ENCODE measurements at regions not wholly inside any gene's neighbourhood (a gene's known extent, or its start where the extent isn't known, plus 50 kb on each side); places are given as distances from the start of the nearest gene placed in this dataset.

- no peak for DNase-seq (ENCODE audit: low read depth, low spot score)
- Histone ChIP-seq H3K4me1 (ENCODE audit: control insufficient read depth, insufficient read depth, low read length) (no peaks in the 10 kb centered on the region; the same call in 1 of the 2 replicates), H3K36me3 (ENCODE audit: control insufficient read depth, insufficient read depth, low read length) (no peaks in the 10 kb centered on the region), H3K27ac (ENCODE audit: low read length) (no peak overlapping the region), H3K9me3 (ENCODE audit: control insufficient read depth, insufficient read depth, low read length) (no peaks in the 10 kb centered on the region), H3K4me3 (ENCODE audit: low read length) (no peak overlapping the region), H3K27me3 (ENCODE audit: control insufficient read depth, insufficient read depth, low read length) (no peaks in the 10 kb centered on the region)
- no CpG with 5 or more reads among the region's 9 CpGs for WGBS (ENCODE audit: insufficient coverage, insufficient read length)
Observed at GRCh38 chr15:61798631-61799030, 261.6 kb downstream of the VPS13C start.

- H3K4me3 ChIP-seq (ENCODE audit: low read length), result no peak overlapping the region
- no peaks in the 10 kb centered on the region for H3K9me3 ChIP-seq (ENCODE audit: control insufficient read depth, insufficient read depth, low read length)
- DNase-seq (ENCODE audit: low read depth, low spot score), result no peak
- H3K27me3 ChIP-seq (ENCODE audit: control insufficient read depth, insufficient read depth, low read length), result no peaks in the 10 kb centered on the region
- no peak overlapping the region for H3K27ac ChIP-seq (ENCODE audit: low read length)
- WGBS (ENCODE audit: insufficient coverage, insufficient read length), result no CpG with 5 or more reads among the region's 3 CpGs
- H3K36me3 ChIP-seq (ENCODE audit: control insufficient read depth, insufficient read depth, low read length), result no peaks in the 10 kb centered on the region
- H3K4me1 ChIP-seq (ENCODE audit: control insufficient read depth, insufficient read depth, low read length), result no peaks in the 10 kb centered on the region; the same call in 1 of the 2 replicates
Observed at GRCh38 chr15:61796056-61796455, 264.2 kb downstream of the VPS13C start.

- WGBS (ENCODE audit: insufficient coverage, insufficient read length), result no CpG with 5 or more reads among the region's 1 CpG
- H3K27ac ChIP-seq (ENCODE audit: low read length), result no peak overlapping the region
- no peaks in the 10 kb centered on the region; the same call in 1 of the 2 replicates for H3K4me1 ChIP-seq (ENCODE audit: control insufficient read depth, insufficient read depth, low read length)
- DNase-seq (ENCODE audit: low read depth, low spot score), result no peak
- H3K36me3 ChIP-seq (ENCODE audit: control insufficient read depth, insufficient read depth, low read length), result no peaks in the 10 kb centered on the region
- H3K9me3 ChIP-seq (ENCODE audit: control insufficient read depth, insufficient read depth, low read length), result no peaks in the 10 kb centered on the region
- H3K27me3 ChIP-seq (ENCODE audit: control insufficient read depth, insufficient read depth, low read length), result no peaks in the 10 kb centered on the region
- no peak overlapping the region for H3K4me3 ChIP-seq (ENCODE audit: low read length)
Observed at GRCh38 chr15:61794881-61795280, 265.4 kb downstream of the VPS13C start.

- Histone ChIP-seq H3K27me3 (ENCODE audit: control insufficient read depth, insufficient read depth, low read length) (no peaks in the 10 kb centered on the region), H3K4me3 (ENCODE audit: low read length) (no peak overlapping the region), H3K27ac (ENCODE audit: low read length) (no peak overlapping the region), H3K4me1 (ENCODE audit: control insufficient read depth, insufficient read depth, low read length) (no peaks in the 10 kb centered on the region; the same call in 1 of the 2 replicates), H3K36me3 (ENCODE audit: control insufficient read depth, insufficient read depth, low read length) (no peaks in the 10 kb centered on the region), H3K9me3 (ENCODE audit: control insufficient read depth, insufficient read depth, low read length) (no peaks in the 10 kb centered on the region)
- no CpG with 5 or more reads among the region's 1 CpG for WGBS (ENCODE audit: insufficient coverage, insufficient read length)
- no peak for DNase-seq (ENCODE audit: low read depth, low spot score)
Observed at GRCh38 chr15:61794276-61794675, 266.0 kb downstream of the VPS13C start.

GRCh38 chr15:61784734-61785133 is 275.5 kb downstream of the VPS13C start:
- DNase-seq (ENCODE audit: low read depth, low spot score), result no peak
- no CpG with 5 or more reads among the region's 4 CpGs for WGBS (ENCODE audit: insufficient coverage, insufficient read length)

GRCh38 chr15:61780278-61780980 is 279.8 kb downstream of the VPS13C start:
- H3K27ac ChIP-seq (ENCODE audit: low read length), result no peak overlapping the region

More at GRCh38 chr15:61784734-61785133, 275.5 kb downstream of the VPS13C start:
- Histone ChIP-seq H3K9me3 (ENCODE audit: control insufficient read depth, insufficient read depth, low read length) (no peaks in the 10 kb centered on the region), H3K4me3 (ENCODE audit: low read length) (no peak overlapping the region), H3K4me1 (ENCODE audit: control insufficient read depth, insufficient read depth, low read length) (no peaks in the 10 kb centered on the region), H3K27ac (ENCODE audit: low read length) (no peak overlapping the region), H3K27me3 (ENCODE audit: control insufficient read depth, insufficient read depth, low read length) (no peaks in the 10 kb centered on the region), H3K36me3 (ENCODE audit: control insufficient read depth, insufficient read depth, low read length) (no peaks in the 10 kb centered on the region)

GRCh38 chr15:61777689-61778088 is 282.6 kb downstream of the VPS13C start:
- Histone ChIP-seq H3K36me3 (ENCODE audit: control insufficient read depth, insufficient read depth, low read length) (no peaks in the 10 kb centered on the region), H3K27me3 (ENCODE audit: control insufficient read depth, insufficient read depth, low read length) (no peaks in the 10 kb centered on the region; the same call in 1 of the 2 replicates), H3K4me1 (ENCODE audit: control insufficient read depth, insufficient read depth, low read length) (no peaks in the 10 kb centered on the region), H3K4me3 (ENCODE audit: low read length) (no peak overlapping the region), H3K9me3 (ENCODE audit: control insufficient read depth, insufficient read depth, low read length) (no peaks in the 10 kb centered on the region), H3K27ac (ENCODE audit: low read length) (no peak overlapping the region)
- no CpG with 5 or more reads among the region's 4 CpGs for WGBS (ENCODE audit: insufficient coverage, insufficient read length)
- no peak for DNase-seq (ENCODE audit: low read depth, low spot score)

More at GRCh38 chr15:61780278-61780980, 279.8 kb downstream of the VPS13C start:
- no peak for DNase-seq (ENCODE audit: low read depth, low spot score)
- no peak overlapping the region for H3K4me3 ChIP-seq (ENCODE audit: low read length)
- no peaks in the 10 kb centered on the region for H3K9me3 ChIP-seq (ENCODE audit: control insufficient read depth, insufficient read depth, low read length)
- no CpG with 5 or more reads among the region's 8 CpGs for WGBS (ENCODE audit: insufficient coverage, insufficient read length)
- no peaks in the 10 kb centered on the region; the same call in 1 of the 2 replicates for H3K27me3 ChIP-seq (ENCODE audit: control insufficient read depth, insufficient read depth, low read length)
- no peaks in the 10 kb centered on the region for H3K4me1 ChIP-seq (ENCODE audit: control insufficient read depth, insufficient read depth, low read length)
- no peaks in the 10 kb centered on the region for H3K36me3 ChIP-seq (ENCODE audit: control insufficient read depth, insufficient read depth, low read length)

- Histone ChIP-seq H3K4me3 (ENCODE audit: low read length) (no peak overlapping the region), H3K36me3 (ENCODE audit: control insufficient read depth, insufficient read depth, low read length) (no peaks in the 10 kb centered on the region), H3K27me3 (ENCODE audit: control insufficient read depth, insufficient read depth, low read length) (no peaks in the 10 kb centered on the region), H3K9me3 (ENCODE audit: control insufficient read depth, insufficient read depth, low read length) (no peaks in the 10 kb centered on the region), H3K4me1 (ENCODE audit: control insufficient read depth, insufficient read depth, low read length) (no peaks in the 10 kb centered on the region), H3K27ac (ENCODE audit: low read length) (no peak overlapping the region)
- no peak for DNase-seq (ENCODE audit: low read depth, low spot score)
- no CpG with 5 or more reads among the region's 2 CpGs for WGBS (ENCODE audit: insufficient coverage, insufficient read length)
Observed at GRCh38 chr15:61769557-61769956, 290.7 kb downstream of the VPS13C start.

- WGBS (ENCODE audit: insufficient coverage, insufficient read length), result no CpG with 5 or more reads among the region's 2 CpGs
- H3K27me3 ChIP-seq (ENCODE audit: control insufficient read depth, insufficient read depth, low read length), result no peaks in the 10 kb centered on the region
- DNase-seq (ENCODE audit: low read depth, low spot score), result no peak
- no peaks in the 10 kb centered on the region for H3K36me3 ChIP-seq (ENCODE audit: control insufficient read depth, insufficient read depth, low read length)
- H3K4me1 ChIP-seq (ENCODE audit: control insufficient read depth, insufficient read depth, low read length), result no peaks in the 10 kb centered on the region
- no peak overlapping the region for H3K4me3 ChIP-seq (ENCODE audit: low read length)
- no peaks in the 10 kb centered on the region for H3K9me3 ChIP-seq (ENCODE audit: control insufficient read depth, insufficient read depth, low read length)
- no peak overlapping the region for H3K27ac ChIP-seq (ENCODE audit: low read length)
Observed at GRCh38 chr15:61768131-61768530, 292.1 kb downstream of the VPS13C start.

GRCh38 chr15:61764981-61765380 is 295.3 kb downstream of the VPS13C start:
- no peak for DNase-seq (ENCODE audit: low read depth, low spot score)
- no peaks in the 10 kb centered on the region for H3K36me3 ChIP-seq (ENCODE audit: control insufficient read depth, insufficient read depth, low read length)
- H3K27me3 ChIP-seq (ENCODE audit: control insufficient read depth, insufficient read depth, low read length), result no peaks in the 10 kb centered on the region
- WGBS (ENCODE audit: insufficient coverage, insufficient read length), result no CpG with 5 or more reads among the region's 6 CpGs
- H3K27ac ChIP-seq (ENCODE audit: low read length), result no peak overlapping the region
- H3K4me1 ChIP-seq (ENCODE audit: control insufficient read depth, insufficient read depth, low read length), result no peaks in the 10 kb centered on the region
- H3K9me3 ChIP-seq (ENCODE audit: control insufficient read depth, insufficient read depth, low read length), result no peaks in the 10 kb centered on the region
- no peak overlapping the region for H3K4me3 ChIP-seq (ENCODE audit: low read length)

GRCh38 chr15:61764141-61764540 is 296.1 kb downstream of the VPS13C start:
- no peak overlapping the region for H3K27ac ChIP-seq (ENCODE audit: low read length)
- no peak for DNase-seq (ENCODE audit: low read depth, low spot score)
- H3K27me3 ChIP-seq (ENCODE audit: control insufficient read depth, insufficient read depth, low read length), result no peaks in the 10 kb centered on the region
- no CpG with 5 or more reads among the region's 3 CpGs for WGBS (ENCODE audit: insufficient coverage, insufficient read length)
- H3K9me3 ChIP-seq (ENCODE audit: control insufficient read depth, insufficient read depth, low read length), result no peaks in the 10 kb centered on the region
- H3K4me3 ChIP-seq (ENCODE audit: low read length), result no peak overlapping the region
- no peaks in the 10 kb centered on the region for H3K4me1 ChIP-seq (ENCODE audit: control insufficient read depth, insufficient read depth, low read length)
- no peaks in the 10 kb centered on the region for H3K36me3 ChIP-seq (ENCODE audit: control insufficient read depth, insufficient read depth, low read length)

Measured in iPS DF 6.9 (cell line).